Activated CD4-positive, alpha-beta memory T cell treated with anti-CD3 and anti-CD28 coated beads for 36 hours (primary cell): ENCODE measurements at regions not wholly inside any gene's neighbourhood (a gene's known extent, or its start where the extent isn't known, plus 50 kb on each side); places are given as distances from the start of the nearest gene placed in this dataset.
"Not testable (repeated sequence)": the region's sequence is repeated elsewhere in the genome, so short reads cannot be mapped to it uniquely, and the experiment has no call there.

Experiments used
- CTCF ChIA-PET: fragments of 350-600 bp; sonication (Branson Sonifier 250); formaldehyde crosslinking; loops from one replicate; lab custom pipeline; 2021; ENCODE audit warnings: antibody characterized with exemption, inconsistent platforms; lab: Charles Lee
- POLR2A ChIA-PET: fragments of 350-600 bp; sonication (Branson Sonifier 250); formaldehyde crosslinking; loops from one replicate; lab custom pipeline; 2021; ENCODE audit warnings: antibody characterized with exemption; lab: Charles Lee
- DNase-seq: peaks from one replicate; pipeline ENCODE4 v3.0.0-alpha.2; 2020
- H3K27ac Mint-ChIP-seq: one replicate; pipeline ENCODE4 v1.8.0; 2021; ENCODE audit warnings: mixed read lengths
- H3K27me3 Mint-ChIP-seq: one replicate; pipeline ENCODE4 v1.8.0; 2021; ENCODE audit warnings: mixed read lengths
- H3K36me3 Mint-ChIP-seq: one replicate; pipeline ENCODE4 v1.8.0; 2021; ENCODE audit warnings: mixed read lengths
- H3K4me1 Mint-ChIP-seq: one replicate; pipeline ENCODE4 v1.8.0; 2021; ENCODE audit warnings: low read depth, mixed read lengths
- H3K4me3 Mint-ChIP-seq: one replicate; pipeline ENCODE4 v1.8.0; 2021; ENCODE audit warnings: mild to moderate bottlenecking, mixed read lengths
- H3K9me3 Mint-ChIP-seq: one replicate; pipeline ENCODE4 v1.8.0; 2021; ENCODE audit warnings: mixed read lengths
- intact Hi-C: fragments of 100-400 bp; cut with micrococcal nuclease; formaldehyde crosslinking; loops from one replicate; pipeline ENCODE4 v1.15.1; 2023

DNA sequence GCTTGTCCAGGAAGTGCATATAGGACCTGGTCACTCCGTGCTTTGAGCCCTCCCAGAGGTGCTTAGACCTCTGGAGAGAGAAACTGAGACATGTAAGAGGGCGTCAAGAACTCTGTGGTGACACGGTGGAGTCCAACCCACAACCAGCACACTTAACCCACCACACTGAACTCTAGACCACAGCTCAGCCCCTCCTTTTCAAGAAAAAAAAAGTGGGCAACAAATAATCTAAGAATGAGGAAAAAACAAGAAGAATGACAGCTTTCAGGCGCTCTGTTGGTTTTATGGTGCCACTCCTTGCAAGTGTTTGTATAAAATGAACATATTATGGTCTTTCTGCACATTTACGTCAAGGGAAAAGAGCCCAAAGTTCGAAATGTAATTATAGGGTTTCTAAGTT lies 50.2 kb upstream of the SNAPC3 start:
- ChIA-PET CTCF (no interaction called here), POLR2A (no interaction called here)

GRCh38 chr9:15371448-15371845 lies 51.2 kb upstream of the SNAPC3 start:
- CTCF ChIA-PET = interaction anchor here (1.2 kb wide), 1 partner anchor 10 kb away, joined by 3 read pairs; no protein-coding TSS in a partner anchor
- Mint-ChIP-seq H3K36me3 (no peaks in the 10 kb centered on the region), H3K27ac (no peak overlapping the region), H3K4me1 (no peaks in the 10 kb centered on the region), H3K27me3 (peaks cover 2% of the 10 kb centered on the region), H3K4me3 (no peak overlapping the region), H3K9me3 (peaks cover 7% of the 10 kb centered on the region)
- POLR2A ChIA-PET = no interaction called here
- DNase-seq = no peak
- intact Hi-C loops = no loop called here

More for the DNA sequence above, 50.2 kb upstream of the SNAPC3 start:
- no peak overlapping the region for H3K4me3 Mint-ChIP-seq
- no peaks in the 10 kb centered on the region for H3K36me3 Mint-ChIP-seq
- H3K27ac Mint-ChIP-seq = no peak overlapping the region
- H3K9me3 Mint-ChIP-seq = peaks cover 7% of the 10 kb centered on the region
- intact Hi-C loops = no loop called here
- DNase-seq = no peak
- peaks cover 2% of the 10 kb centered on the region for H3K27me3 Mint-ChIP-seq
- no peaks in the 10 kb centered on the region for H3K4me1 Mint-ChIP-seq

DNA sequence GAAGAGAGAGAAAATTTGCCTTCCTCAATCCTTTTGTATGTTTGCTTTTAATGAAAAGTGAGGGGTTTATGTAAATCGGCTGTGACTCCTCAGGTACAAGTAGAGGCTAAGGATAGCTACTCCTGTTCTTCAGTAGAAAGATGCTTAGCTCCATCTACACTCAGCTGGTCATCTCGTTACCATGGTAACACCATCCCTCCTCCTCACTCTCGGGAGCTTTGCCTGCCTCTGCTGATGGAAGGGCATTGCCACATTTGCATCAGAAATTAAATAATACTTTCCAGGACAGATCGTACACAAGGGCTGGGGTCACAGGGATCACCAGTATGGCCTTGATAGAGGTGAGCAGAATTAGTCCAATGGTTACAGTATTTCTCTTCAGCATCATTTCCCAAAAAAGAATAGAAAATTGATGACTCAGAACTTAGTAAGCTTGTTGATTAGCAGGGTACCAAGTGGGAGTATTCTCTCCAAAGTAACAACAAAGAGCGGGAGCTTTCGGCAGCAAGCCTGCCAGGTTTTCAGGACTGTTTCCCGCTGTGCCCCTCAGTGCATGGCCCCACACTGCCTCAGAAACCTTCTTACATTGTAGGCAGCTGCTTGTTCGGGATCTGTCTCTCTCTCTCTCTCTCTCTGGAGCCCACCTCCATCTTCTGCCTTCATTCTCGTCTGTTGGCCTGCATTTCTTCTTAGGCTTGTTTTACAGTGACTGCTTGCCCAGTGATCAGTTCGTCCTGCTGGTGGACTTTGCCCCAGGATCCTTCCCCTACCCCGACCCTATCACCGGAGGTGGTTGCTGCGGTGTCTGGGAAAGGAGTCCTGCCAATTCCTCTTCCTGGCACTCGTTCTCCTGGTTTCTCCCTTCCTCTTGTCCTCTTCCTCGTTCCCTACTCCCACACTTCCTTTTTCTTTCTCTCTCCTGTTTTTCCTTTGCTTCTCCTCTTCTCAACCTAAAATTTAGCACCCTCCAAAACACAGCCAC lies 51.9 kb upstream of the SNAPC3 start:
- Mint-ChIP-seq H3K36me3 (no peaks in the 10 kb centered on the region), H3K27ac (no peak overlapping the region), H3K9me3 (peaks cover under 1% of the 10 kb centered on the region), H3K27me3 (no peaks in the 10 kb centered on the region), H3K4me1 (no peaks in the 10 kb centered on the region), H3K4me3 (no peak overlapping the region)
- intact Hi-C loops = no loop called here
- no peak for DNase-seq
- ChIA-PET POLR2A (no interaction called here), CTCF (interaction anchor here (1.2 kb wide), 1 partner anchor 9 kb away, joined by 3 read pairs; no protein-coding TSS in a partner anchor)

GRCh38 chr9:15369871-15370270 lies 52.8 kb upstream of the SNAPC3 start:
- Mint-ChIP-seq H3K9me3 (no peaks in the 10 kb centered on the region), H3K4me1 (no peaks in the 10 kb centered on the region), H3K36me3 (no peaks in the 10 kb centered on the region), H3K27me3 (no peaks in the 10 kb centered on the region), H3K4me3 (no peak overlapping the region), H3K27ac (no peak overlapping the region)
- CTCF ChIA-PET = no interaction called here
- intact Hi-C loops = no loop called here
- POLR2A ChIA-PET = no interaction called here
- DNase-seq = no peak

- Mint-ChIP-seq H3K36me3 (no peaks in the 10 kb centered on the region), H3K4me1 (no peaks in the 10 kb centered on the region), H3K27me3 (no peaks in the 10 kb centered on the region), H3K27ac (no peak overlapping the region), H3K9me3 (no peaks in the 10 kb centered on the region), H3K4me3 (no peak overlapping the region)
- ChIA-PET POLR2A (no interaction called here), CTCF (no interaction called here)
- intact Hi-C loops = no loop called here
- no peak for DNase-seq
Observed at GRCh38 chr9:15369238-15369637, 53.4 kb upstream of the SNAPC3 start.

- POLR2A ChIA-PET, DNase-seq, H3K4me3 Mint-ChIP-seq, H3K36me3 Mint-ChIP-seq, CTCF ChIA-PET, H3K4me1 Mint-ChIP-seq, H3K27me3 Mint-ChIP-seq, intact Hi-C loops, H3K27ac Mint-ChIP-seq, H3K9me3 Mint-ChIP-seq: not testable (repeated sequence)
Observed at GRCh38 chr9:15364975-15365553, 57.6 kb upstream of the SNAPC3 start.

- H3K27me3 Mint-ChIP-seq = no peaks in the 10 kb centered on the region
- no peak for DNase-seq
- H3K27ac Mint-ChIP-seq = no peak overlapping the region
- no peaks in the 10 kb centered on the region for H3K4me1 Mint-ChIP-seq
- POLR2A ChIA-PET = no interaction called here
- CTCF ChIA-PET = interaction anchor here (0.7 kb wide), 1 partner anchor 9 kb away, joined by 3 read pairs; no protein-coding TSS in a partner anchor
- intact Hi-C loops = no loop called here
- H3K36me3 Mint-ChIP-seq = no peaks in the 10 kb centered on the region
- H3K4me3 Mint-ChIP-seq = no peak overlapping the region
- no peaks in the 10 kb centered on the region for H3K9me3 Mint-ChIP-seq
Observed at GRCh38 chr9:15361737-15362136, 54.7 kb upstream of the TTC39B start.

DNA sequence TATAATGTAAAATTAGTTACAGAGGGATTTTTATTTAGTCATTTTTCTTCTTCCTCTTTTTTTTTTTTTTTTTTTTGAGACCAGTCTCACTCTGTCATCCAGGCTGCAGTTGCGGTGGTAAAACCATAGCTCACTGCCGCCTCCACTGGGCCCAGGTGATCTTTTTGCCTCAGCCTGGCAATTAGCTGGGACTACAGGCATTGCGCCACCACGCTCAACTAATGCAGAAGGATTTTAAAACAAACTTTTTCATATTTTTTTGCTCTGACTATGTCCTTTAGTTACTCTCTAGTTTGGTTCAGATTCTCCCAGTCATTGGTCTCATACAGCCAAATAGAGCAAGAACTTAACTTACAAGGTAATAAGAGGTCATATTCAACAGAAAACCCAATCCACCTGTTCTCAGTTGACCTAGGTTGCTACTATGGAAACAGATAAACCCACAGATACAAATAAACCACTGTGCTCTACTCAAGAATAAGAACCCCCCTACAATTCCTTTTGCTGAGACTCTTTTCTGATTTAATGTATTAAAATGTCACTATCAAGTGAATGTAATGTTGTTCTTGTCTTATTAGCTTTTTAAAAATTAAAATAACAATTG lies 50.1 kb upstream of the TTC39B start:
- ChIA-PET POLR2A (no interaction called here), CTCF (interaction anchor here (1.1 kb wide), 1 partner anchor 20 kb away, joined by 3 read pairs; no protein-coding TSS in a partner anchor)
- Mint-ChIP-seq H3K36me3 (no peaks in the 10 kb centered on the region), H3K27ac (no peak overlapping the region), H3K4me1 (peaks cover 8% of the 10 kb centered on the region), H3K4me3 (no peak overlapping the region), H3K27me3 (no peaks in the 10 kb centered on the region), H3K9me3 (no peaks in the 10 kb centered on the region)
- peak; percentile 16 for DNase-seq
- intact Hi-C loops = loop anchor here (5.0 kb wide), 2 partner anchors 80 to 145 kb away; no protein-coding TSS in a partner anchor
